SU-DHL-6 (cell line): ENCODE measurements at regions not wholly inside any gene's neighbourhood (a gene's known extent, or its start where the extent isn't known, plus 50 kb on each side); places are given as distances from the start of the nearest gene placed in this dataset.

Experiments used
- EZH2phosphoT487 ChIP-seq: fragments of 200-600 bp; sonication (generic), shearing (Covaris generic); conservative IDR thresholded peaks from 2 replicates; pipeline ENCODE4 v1.6.1; 2018; ENCODE audit warnings: mild to moderate bottlenecking, antibody characterized with exemption, low read length, moderate library complexity, mixed read lengths
- TF ChIP-seq, protein P1 (sequence below): fragments of 200-600 bp; sonication (generic); IDR thresholded peaks from one replicate; pipeline ENCODE4 v1.5.1; 2017; ENCODE audit warnings: antibody characterized with exemption, mild to moderate bottlenecking, low read length, moderate library complexity; ENCODE audit not compliant: insufficient read depth, poor library complexity, severe bottlenecking

DNA sequence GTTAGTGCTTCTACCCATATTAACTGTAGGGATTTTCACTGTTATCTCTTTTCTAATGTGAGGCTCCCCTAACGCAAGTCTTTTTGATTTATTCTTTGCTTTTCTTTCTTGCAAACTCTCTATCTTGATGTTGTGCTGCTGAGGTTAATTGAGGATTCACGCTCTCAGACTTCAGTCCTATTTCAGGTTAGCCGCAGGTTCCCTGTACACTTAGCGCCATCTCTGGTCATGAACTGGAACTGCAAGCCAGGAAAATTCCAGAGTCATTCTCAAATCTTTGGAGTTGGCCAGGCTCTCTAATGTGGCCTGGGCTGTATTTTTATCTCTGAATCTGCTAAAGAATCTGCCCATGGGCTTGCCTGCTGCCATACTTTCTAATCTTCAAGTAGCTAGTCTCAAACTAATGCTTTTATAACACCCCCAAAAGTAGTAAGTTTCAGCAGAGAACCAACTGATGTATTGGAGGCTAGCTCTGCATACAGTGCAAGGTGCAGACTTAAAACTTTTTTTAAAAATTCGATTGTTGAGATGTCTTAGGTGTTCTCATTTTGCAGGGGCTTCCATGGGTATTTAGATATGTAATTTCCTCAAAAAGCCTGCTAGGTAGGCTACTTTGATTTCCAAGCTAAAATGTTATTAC is 91.1 kb upstream of the OPRM1 start:
- TF ChIP-seq, protein P1, sequence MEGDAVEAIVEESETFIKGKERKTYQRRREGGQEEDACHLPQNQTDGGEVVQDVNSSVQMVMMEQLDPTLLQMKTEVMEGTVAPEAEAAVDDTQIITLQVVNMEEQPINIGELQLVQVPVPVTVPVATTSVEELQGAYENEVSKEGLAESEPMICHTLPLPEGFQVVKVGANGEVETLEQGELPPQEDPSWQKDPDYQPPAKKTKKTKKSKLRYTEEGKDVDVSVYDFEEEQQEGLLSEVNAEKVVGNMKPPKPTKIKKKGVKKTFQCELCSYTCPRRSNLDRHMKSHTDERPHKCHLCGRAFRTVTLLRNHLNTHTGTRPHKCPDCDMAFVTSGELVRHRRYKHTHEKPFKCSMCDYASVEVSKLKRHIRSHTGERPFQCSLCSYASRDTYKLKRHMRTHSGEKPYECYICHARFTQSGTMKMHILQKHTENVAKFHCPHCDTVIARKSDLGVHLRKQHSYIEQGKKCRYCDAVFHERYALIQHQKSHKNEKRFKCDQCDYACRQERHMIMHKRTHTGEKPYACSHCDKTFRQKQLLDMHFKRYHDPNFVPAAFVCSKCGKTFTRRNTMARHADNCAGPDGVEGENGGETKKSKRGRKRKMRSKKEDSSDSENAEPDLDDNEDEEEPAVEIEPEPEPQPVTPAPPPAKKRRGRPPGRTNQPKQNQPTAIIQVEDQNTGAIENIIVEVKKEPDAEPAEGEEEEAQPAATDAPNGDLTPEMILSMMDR: peak; percentile 90
- no peak for TF ChIP-seq EZH2phosphoT487
